UCSD-AML1 (cell line): ENCODE measurements at regions not wholly inside any gene's neighbourhood (a gene's known extent, or its start where the extent isn't known, plus 50 kb on each side); places are given as distances from the start of the nearest gene placed in this dataset.

Source experiments
- DNase-seq: peaks from one replicate; lab custom pipeline; 2025; ENCODE audit not compliant: unreplicated experiment; lab: John Stamatoyannopoulos, UW

- DNase-seq: no peak
These were observed 85.6 kb downstream of the FOXL1 start for GRCh38 chr16:86663685-86664521.

GRCh38 chr16:86664522-86665318 lies 86.4 kb downstream of the FOXL1 start:
- DNase-seq: peak; percentile 33

GRCh38 chr16:86665319-86665675 lies 86.9 kb downstream of the FOXL1 start:
- DNase-seq: no peak

DNA sequence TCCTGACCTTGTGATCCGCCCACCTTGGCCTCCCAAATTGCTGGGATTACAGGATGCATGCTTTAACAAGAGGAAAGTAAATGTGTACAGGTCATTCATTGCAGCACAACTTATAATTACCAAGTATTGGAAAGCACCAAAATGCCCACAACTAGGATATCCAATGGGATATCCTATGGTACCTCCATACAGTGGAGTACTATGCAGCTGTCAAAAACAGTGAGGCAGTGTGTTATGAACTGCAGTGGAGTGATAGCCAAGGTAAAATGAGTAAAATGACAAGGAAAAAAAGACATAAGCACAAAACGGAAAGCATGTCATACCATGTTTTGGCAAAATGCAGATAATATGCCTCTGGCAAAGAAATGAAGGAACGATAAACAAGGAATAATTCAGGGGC lies 87.6 kb downstream of the FOXL1 start:
- DNase-seq: no peak

DNA sequence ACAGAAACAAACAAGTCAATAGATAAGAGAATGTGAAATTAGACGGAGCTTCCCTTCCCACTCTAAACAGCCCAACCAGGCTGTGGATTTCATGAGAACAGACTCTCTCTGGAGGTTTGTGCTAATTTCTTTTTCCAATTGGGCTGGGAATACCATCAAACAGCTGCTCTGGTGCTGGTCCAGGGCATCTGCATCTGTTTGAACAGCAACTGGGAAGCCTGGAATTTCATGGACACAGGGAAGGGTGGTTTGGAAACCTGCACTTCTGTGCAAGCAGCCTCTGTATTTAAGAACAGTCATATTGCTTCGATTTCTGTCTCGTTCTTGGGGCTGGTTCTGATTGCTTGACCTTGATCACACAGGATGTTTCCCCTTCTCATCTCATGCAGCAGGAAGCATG lies 88.7 kb downstream of the FOXL1 start:
- DNase-seq: no peak

DNA sequence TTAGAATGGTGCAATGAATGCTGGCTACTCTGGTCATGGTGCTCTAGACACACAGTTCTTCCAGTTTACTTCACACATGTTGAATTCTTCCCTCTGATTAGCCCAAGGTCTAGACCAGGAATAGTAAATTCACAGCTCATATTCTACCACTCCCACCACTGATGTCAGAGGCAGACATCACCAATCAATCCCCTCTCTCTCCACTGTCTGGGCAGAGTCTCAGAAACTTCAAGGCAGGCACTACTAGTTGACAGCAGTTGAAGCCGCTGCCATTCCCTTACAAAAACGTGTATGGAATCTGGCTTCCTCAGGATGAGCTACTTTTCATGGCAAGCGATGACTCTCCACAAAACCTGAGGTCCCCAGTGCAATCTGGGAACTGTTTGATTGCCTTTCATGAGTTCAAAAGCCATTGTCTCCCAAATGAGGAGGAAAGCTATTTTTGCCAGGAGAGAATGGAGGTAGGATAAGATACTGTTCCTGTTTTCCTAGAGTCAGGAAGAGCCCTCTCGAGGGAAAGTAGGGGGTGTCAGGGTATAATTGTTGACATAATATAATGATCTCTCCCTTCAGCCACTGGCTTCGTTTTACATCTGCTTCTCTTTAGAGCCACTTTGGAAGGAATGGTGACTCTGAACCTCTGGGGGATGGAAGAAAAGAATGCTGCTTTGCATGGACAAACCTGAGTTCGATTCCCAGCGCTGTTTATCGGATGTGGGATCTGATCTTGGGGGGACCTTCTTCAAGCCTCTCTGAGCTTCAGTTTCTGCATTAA lies 90.0 kb downstream of the FOXL1 start:
- DNase-seq: no peak

GRCh38 chr16:86669285-86669805 lies 91.0 kb downstream of the FOXL1 start:
- DNase-seq: no peak

DNA sequence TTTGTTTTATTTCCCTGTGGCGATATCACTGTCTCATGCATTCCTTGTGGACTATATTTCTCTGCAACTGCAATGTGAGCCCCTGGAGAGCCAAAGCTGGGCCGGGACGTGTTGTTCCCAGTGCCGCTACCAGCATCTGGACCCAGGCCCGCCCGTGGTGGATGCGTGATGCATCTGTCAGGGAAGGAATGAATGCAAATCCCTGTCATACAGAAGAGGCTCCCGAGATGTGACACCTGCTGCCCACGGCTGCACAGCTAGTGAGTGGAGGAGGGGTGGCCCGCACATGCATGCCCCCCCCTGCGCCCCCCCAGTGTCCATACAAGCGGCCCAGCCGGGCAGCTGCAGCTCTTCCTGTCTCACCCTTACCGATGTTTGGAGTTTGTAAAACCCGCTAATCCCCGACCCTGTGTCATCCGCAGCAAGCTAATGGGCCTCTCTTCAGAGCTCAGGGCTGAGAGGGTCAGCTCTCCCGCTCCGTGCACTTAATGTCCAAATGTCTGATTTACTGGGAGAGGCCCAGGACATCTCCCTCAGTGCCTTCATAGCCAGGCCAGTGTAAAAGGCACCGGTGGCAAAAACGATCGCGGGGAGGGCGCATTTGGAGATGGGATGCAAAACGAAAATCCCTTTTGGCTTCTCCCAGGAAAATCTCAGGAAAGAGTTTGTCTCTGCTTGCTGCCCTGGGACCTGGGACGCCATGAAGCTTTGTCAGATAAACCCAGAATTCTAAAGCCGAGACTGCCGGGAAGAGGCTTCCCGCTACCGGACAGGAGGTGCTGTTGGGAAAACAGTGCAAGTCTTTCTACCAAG lies 91.8 kb downstream of the FOXL1 start:
- no peak for DNase-seq

DNA sequence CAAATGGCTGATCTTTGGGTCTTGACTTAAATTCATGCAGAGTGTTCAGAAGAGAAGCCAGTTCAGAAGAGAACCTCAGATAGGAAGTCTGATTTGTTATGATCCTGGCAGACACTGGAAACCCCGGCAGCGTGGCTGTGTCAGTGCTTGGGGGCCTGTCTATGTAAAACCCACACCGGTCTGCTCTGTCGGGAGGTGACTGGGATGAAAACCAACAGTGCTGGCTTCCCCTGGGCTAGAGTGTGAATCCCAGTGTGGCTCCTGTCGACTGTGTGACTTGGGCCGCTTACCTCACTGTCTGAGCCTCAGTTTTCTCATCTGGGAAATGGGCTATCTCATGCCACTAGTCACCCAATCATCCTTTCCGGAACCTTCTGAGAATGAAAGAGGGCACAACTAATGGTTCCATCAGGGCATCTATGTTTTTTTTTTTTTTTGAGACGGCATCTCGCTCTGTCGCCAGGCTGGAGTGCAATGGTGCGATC lies 92.4 kb downstream of the FOXL1 start:
- no peak for DNase-seq

DNA sequence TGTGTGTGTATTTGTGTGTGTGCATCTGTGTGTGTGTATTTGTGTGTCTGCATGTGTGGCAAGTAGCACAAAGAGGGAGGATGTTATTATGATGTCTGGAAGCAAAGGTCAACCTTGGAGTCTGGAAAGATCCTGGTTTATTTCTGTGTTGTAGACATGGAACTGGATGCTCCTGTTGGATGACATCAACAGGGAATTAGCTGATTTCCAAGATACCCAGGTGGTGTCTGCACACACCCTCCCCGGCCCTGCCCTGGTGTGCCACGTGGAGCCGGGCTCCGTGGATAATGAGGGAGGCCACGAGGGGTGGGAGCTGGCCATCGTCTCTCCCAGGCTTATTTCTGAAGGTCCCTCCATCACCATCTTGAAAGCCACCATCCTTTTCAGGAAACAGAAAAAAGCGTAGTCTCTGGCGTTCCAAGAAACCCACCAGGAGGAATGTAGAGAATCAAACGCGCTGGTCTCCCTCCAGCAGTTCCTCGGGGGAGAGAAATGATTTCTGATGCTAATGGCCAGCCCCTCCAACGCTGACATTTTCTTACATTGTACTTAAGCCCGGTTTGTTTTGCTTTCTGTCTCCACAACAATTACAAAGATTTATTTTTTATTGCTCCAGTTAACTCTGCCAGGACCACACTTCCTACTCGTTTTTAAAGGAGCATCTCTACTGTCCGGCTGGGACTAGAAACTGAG lies 93.3 kb downstream of the FOXL1 start:
- DNase-seq: no peak

DNA sequence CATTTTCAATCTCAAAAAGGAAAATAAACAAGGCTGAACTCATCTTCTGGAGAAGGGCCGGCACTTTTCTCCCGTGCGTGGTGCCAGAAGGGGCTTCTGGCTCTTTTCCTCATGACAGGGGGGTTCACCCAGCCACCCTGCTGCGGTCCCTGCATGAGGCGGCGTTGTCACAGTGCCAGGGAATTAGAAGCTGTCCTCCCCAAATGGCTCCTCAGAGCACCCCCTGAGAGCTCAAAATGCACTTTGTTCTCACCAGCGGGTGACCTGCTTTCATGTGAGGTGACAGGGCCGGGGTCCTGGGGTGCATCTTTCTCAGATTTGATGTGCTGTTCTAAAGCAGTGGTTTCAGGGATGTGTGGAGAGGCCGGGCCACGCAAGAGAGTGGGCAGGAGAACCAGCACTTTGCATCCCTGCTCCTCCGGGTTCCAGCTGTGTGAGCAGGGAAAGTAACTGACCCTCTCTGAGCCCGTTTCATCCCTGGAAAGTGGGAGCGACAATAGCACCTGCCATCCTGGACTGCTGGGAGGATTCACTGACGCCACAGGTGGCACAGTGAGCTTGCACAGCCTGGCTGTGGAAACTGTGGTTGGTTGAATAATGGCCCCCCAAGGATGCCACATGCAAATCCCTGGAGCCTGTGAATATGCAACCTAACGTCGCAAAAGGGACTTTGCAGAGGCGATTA lies 94.0 kb downstream of the FOXL1 start:
- DNase-seq: no peak

GRCh38 chr16:86673090-86673955 lies 95.0 kb downstream of the FOXL1 start:
- DNase-seq: no peak

- no peak for DNase-seq
These were observed 95.7 kb downstream of the FOXL1 start for GRCh38 chr16:86673956-86674453.

GRCh38 chr16:86676254-86676670 lies 97.9 kb downstream of the FOXL1 start:
- no peak for DNase-seq

DNA sequence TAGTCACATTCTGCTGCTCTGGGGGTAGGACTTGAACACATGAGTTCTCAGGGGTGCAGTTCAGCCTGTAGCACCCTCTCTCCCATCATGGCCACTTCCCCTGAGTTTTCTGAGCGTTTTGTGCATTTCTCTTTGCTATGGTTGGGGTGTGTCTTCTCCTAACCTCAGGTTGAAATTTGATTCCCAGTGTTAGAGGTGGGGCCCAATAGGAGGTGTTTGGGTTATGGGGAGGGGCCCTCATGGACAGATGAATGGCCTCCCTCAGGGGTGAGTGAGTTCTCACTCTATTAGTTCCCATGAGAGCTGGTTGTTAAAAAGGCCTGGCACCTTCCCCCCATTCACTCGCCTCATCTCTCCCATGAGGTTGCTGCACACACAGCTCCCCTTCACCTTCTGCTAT lies 101.1 kb downstream of the FOXL1 start:
- DNase-seq: no peak

DNA sequence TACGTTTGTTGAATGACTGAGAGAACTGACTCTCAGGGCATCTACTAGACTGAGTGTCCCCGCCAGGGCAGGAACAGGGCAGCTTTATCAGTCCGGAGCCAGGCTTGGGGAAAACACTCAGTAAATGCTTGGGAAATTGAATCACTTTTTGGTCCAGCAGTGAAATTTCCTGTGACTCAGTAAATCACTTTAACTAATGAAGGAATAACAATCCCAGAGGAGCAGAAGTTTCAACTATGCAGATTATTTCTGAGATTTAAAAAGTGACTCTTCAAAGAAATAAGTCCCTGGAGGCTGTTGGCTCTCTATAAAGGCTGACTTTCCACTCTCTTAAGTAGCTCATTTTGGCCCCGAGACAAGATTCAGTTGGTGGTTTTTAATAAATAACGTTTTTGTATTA lies 101.8 kb downstream of the FOXL1 start:
- no peak for DNase-seq

DNA sequence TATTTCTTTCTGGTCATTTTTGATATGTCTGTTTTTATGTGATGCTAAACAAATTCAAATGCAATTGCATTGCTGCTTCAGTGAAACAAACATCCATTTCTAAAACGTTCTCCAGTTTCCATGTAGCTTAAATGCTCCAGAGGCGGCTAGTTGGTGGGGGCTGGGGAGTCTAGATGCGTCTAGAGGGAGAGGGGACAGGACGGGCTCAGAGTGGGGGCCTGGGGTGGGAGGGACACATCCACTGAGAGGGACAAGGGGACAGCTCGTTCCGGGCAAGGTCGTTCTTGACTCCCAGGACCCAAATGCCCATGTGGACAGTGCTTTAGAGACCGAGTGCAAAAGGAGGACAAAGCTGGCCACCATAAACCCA lies 102.3 kb downstream of the FOXL1 start:
- DNase-seq: no peak
